H9 (cell line): ENCODE measurements at regions not wholly inside any gene's neighbourhood (a gene's known extent, or its start where the extent isn't known, plus 50 kb on each side); places are given as distances from the start of the nearest gene placed in this dataset.

Source experiments
- DNase-seq: peaks from one replicate; pipeline ENCODE4 v3.0.0-alpha.2; 2017
- H2AFZ ChIP-seq: one replicate; pipeline ENCODE4 v1.6.1; 2013; ENCODE audit warnings: mild to moderate bottlenecking, low read length, control low read depth, moderate library complexity
- H2AK5ac ChIP-seq: 2 replicates; pipeline ENCODE4 v1.6.1; 2013; ENCODE audit warnings: low read length, control low read depth, mixed read lengths; ENCODE audit not compliant: insufficient read length
- H2BK120ac ChIP-seq: one replicate; pipeline ENCODE4 v1.6.1; 2013; ENCODE audit warnings: low read depth, mild to moderate bottlenecking, low read length, control low read depth, inconsistent platforms; ENCODE audit not compliant: poor library complexity, severe bottlenecking
- H2BK12ac ChIP-seq: 2 replicates; pipeline ENCODE4 v1.6.1; 2013; ENCODE audit warnings: low read length, control low read depth, mixed read lengths, low read depth; ENCODE audit not compliant: insufficient read length
- H2BK15ac ChIP-seq: 2 replicates; pipeline ENCODE4 v1.6.1; 2013; ENCODE audit warnings: low read depth, low read length, control low read depth
- H2BK20ac ChIP-seq: one replicate; pipeline ENCODE4 v1.6.1; 2013; ENCODE audit warnings: low read depth, mild to moderate bottlenecking, low read length, control low read depth, inconsistent platforms; ENCODE audit not compliant: poor library complexity, severe bottlenecking
- H2BK5ac ChIP-seq: 2 replicates; pipeline ENCODE4 v1.6.1; 2013; ENCODE audit warnings: low read length, control low read depth, mixed read lengths; ENCODE audit not compliant: insufficient read length
- H3K14ac ChIP-seq: 2 replicates; pipeline ENCODE4 v1.6.1; 2013; ENCODE audit warnings: low read length, control low read depth; ENCODE audit not compliant: insufficient read depth
- H3K18ac ChIP-seq: 2 replicates; pipeline ENCODE4 v1.6.1; 2013; ENCODE audit warnings: low read depth, mild to moderate bottlenecking, mixed read lengths, low read length, control low read depth; ENCODE audit not compliant: insufficient read length
- H3K23ac ChIP-seq: 2 replicates; pipeline ENCODE4 v1.6.1; 2013; ENCODE audit warnings: low read length, control low read depth, mixed read lengths, low read depth; ENCODE audit not compliant: insufficient read length
- H3K23me2 ChIP-seq: 2 replicates; pipeline ENCODE4 v1.6.1; 2013; ENCODE audit warnings: low read depth, mild to moderate bottlenecking, mixed read lengths, low read length, control low read depth; ENCODE audit not compliant: insufficient read length, poor library complexity, severe bottlenecking
- H3K27ac ChIP-seq: 2 replicates; pipeline ENCODE4 v1.5.1; 2013; ENCODE audit warnings: low read length, control low read depth, mixed read lengths, low read depth; ENCODE audit not compliant: insufficient read length
- H3K27me3 ChIP-seq: 2 replicates; pipeline ENCODE4 v1.6.1; 2013; ENCODE audit warnings: low read length, control low read depth, inconsistent platforms; ENCODE audit not compliant: insufficient read depth
- H3K4ac ChIP-seq: 2 replicates; pipeline ENCODE4 v1.6.1; 2013; ENCODE audit warnings: low read depth, mild to moderate bottlenecking, control low read depth, inconsistent platforms, low read length, moderate library complexity
- H3K4me1 ChIP-seq: 2 replicates; pipeline ENCODE4 v1.6.1; 2013; ENCODE audit warnings: low read length, control low read depth, inconsistent platforms; ENCODE audit not compliant: insufficient read depth
- H3K4me2 ChIP-seq: 2 replicates; pipeline ENCODE4 v1.6.1; 2013; ENCODE audit warnings: low read length, control low read depth, mixed read lengths; ENCODE audit not compliant: insufficient read length, insufficient read depth
- H3K56ac ChIP-seq: 2 replicates; pipeline ENCODE4 v1.6.1; 2013; ENCODE audit warnings: low read depth, mild to moderate bottlenecking, mixed read lengths, low read length, control low read depth; ENCODE audit not compliant: insufficient read length
- H3K79me1 ChIP-seq: 2 replicates; pipeline ENCODE4 v1.6.1; 2013; ENCODE audit warnings: low read depth, mild to moderate bottlenecking, moderate library complexity, low read length, control low read depth, inconsistent platforms; ENCODE audit not compliant: insufficient read depth, poor library complexity, severe bottlenecking
- H3K79me2 ChIP-seq: 2 replicates; pipeline ENCODE4 v1.6.1; 2013; ENCODE audit warnings: low read length, control low read depth, inconsistent platforms; ENCODE audit not compliant: insufficient read depth
- H3K9ac ChIP-seq: 2 replicates; pipeline ENCODE4 v1.6.1; 2013; ENCODE audit warnings: low read length, control low read depth, mixed read lengths; ENCODE audit not compliant: insufficient read length; ENCODE audit errors: extremely low read depth
- H3K9me3 ChIP-seq: one replicate; pipeline ENCODE4 v1.6.1; 2013; ENCODE audit warnings: low read depth, low read length, inconsistent platforms; ENCODE audit not compliant: control insufficient read depth
- H3T11ph ChIP-seq: one replicate; pipeline ENCODE4 v1.6.1; 2013; ENCODE audit warnings: mild to moderate bottlenecking, low read length, control low read depth, inconsistent platforms
- H4K20me1 ChIP-seq: one replicate; pipeline ENCODE4 v1.6.1; 2013; ENCODE audit not compliant: control insufficient read depth, insufficient read length, insufficient read depth
- H4K5ac ChIP-seq: 2 replicates; pipeline ENCODE4 v1.6.1; 2013; ENCODE audit warnings: low read depth, mild to moderate bottlenecking, mixed read lengths, low read length, control low read depth; ENCODE audit not compliant: insufficient read length
- H4K8ac ChIP-seq: replicated peaks from 2 replicates; pipeline ENCODE4 v1.6.1; 2013; ENCODE audit warnings: low read length, control low read depth, mixed read lengths, low read depth; ENCODE audit not compliant: insufficient read length
- H4K91ac ChIP-seq: 2 replicates; pipeline ENCODE4 v1.6.1; 2013; ENCODE audit warnings: low read depth, mild to moderate bottlenecking, moderate library complexity, mixed read lengths, low read length, control low read depth; ENCODE audit not compliant: insufficient read length
- H3K27ac Mint-ChIP-seq, 3 experiments: 2 replicates in 2 of 3; 3 replicates in 1 of 3; pipeline ENCODE4 v1.8.0; 2020 to 2021; ENCODE audit warnings: mixed read lengths in 3 of 3, mild to moderate bottlenecking in 1 of 3, moderate library complexity in 1 of 3
- H3K27me3 Mint-ChIP-seq: 2 replicates; pipeline ENCODE4 v1.8.0; 2021; ENCODE audit warnings: low read depth, mild to moderate bottlenecking, moderate library complexity, mixed read lengths
- H3K36me3 Mint-ChIP-seq, 3 experiments: 2 replicates in 2 of 3; 3 replicates in 1 of 3; pipeline ENCODE4 v1.8.0; 2020 to 2021; ENCODE audit warnings: low read depth in 3 of 3, mixed read lengths in 3 of 3; ENCODE audit not compliant: insufficient read depth in 1 of 3
- H3K4me1 Mint-ChIP-seq, 2 experiments: 2 replicates each; pipeline ENCODE4 v1.8.0; 2020; ENCODE audit warnings: mixed read lengths in 2 of 2
- H3K4me3 Mint-ChIP-seq, 2 experiments: 2 replicates in 1 of 2; 3 replicates in 1 of 2; pipeline ENCODE4 v1.8.0; 2020 to 2021; ENCODE audit warnings: mild to moderate bottlenecking in 2 of 2, mixed read lengths in 2 of 2, moderate library complexity in 1 of 2
- H3K9me3 Mint-ChIP-seq, 2 experiments: 2 replicates in 1 of 2; 3 replicates in 1 of 2; pipeline ENCODE4 v1.8.0; 2020; ENCODE audit warnings: mild to moderate bottlenecking in 2 of 2, mixed read lengths in 2 of 2, moderate library complexity in 1 of 2
- WGBS: extraction: QIAGEN DNeasy Blood & Tissue Kit; methylation state at CpG from one replicate; pipeline ENCODE4 v1.1.7; 2013; ENCODE audit warnings: missing lambda C conversion rate, low lambda C conversion rate, mixed read lengths; ENCODE audit not compliant: insufficient read length; ENCODE audit errors: extremely low coverage; 5-methylcytosine and 5-hydroxymethylcytosine counted together
- TF ChIP-seq, protein P1 (sequence below): fragments of 200-600 bp; sonication (generic); conservative IDR thresholded peaks from 3 replicates; pipeline ENCODE4 v1.8.0; 2021; ENCODE audit warnings: antibody characterized with exemption, mild to moderate bottlenecking

DNA sequence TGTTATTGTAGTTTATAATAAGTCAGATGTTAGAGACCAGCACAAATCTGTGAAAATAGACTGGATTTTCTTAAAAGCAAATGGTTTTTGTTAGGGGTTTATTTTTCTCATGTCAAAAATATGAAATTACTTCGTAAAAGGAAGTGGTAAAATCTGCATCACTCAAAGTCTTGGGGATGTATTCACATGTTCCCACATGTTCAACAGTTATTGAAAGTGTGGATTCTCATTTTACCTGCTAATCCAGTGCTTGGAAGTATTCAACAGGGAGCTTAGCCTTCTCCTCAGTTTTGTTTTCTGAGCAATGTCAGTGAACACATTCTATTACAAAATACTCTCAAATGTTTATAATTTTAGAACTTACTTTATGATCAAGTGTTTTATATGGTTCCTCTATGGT is 352.0 kb downstream of the SOX2 start:
- H3K27me3 Mint-ChIP-seq, result no peaks in the 10 kb centered on the region

More for the DNA sequence above, 352.0 kb downstream of the SOX2 start:
- no peak overlapping the region for H3K18ac ChIP-seq
- no peaks in the 10 kb centered on the region for H3K4me1 Mint-ChIP-seq
- H3K79me2 ChIP-seq, result no peaks in the 10 kb centered on the region
- H2BK120ac ChIP-seq, result no peak overlapping the region
- H2BK12ac ChIP-seq, result no peak overlapping the region
- H3K79me1 ChIP-seq, result no peaks in the 10 kb centered on the region
- H3K27me3 ChIP-seq, result no peaks in the 10 kb centered on the region
- no peak overlapping the region for H3K4me3 Mint-ChIP-seq
- no peak overlapping the region for H3K27ac Mint-ChIP-seq
- TF ChIP-seq, protein P1, sequence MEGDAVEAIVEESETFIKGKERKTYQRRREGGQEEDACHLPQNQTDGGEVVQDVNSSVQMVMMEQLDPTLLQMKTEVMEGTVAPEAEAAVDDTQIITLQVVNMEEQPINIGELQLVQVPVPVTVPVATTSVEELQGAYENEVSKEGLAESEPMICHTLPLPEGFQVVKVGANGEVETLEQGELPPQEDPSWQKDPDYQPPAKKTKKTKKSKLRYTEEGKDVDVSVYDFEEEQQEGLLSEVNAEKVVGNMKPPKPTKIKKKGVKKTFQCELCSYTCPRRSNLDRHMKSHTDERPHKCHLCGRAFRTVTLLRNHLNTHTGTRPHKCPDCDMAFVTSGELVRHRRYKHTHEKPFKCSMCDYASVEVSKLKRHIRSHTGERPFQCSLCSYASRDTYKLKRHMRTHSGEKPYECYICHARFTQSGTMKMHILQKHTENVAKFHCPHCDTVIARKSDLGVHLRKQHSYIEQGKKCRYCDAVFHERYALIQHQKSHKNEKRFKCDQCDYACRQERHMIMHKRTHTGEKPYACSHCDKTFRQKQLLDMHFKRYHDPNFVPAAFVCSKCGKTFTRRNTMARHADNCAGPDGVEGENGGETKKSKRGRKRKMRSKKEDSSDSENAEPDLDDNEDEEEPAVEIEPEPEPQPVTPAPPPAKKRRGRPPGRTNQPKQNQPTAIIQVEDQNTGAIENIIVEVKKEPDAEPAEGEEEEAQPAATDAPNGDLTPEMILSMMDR, result no peak
- no peaks in the 10 kb centered on the region for H3K9me3 Mint-ChIP-seq
- no peaks in the 10 kb centered on the region for H4K20me1 ChIP-seq
- H2AK5ac ChIP-seq, result no peak overlapping the region
- DNase-seq, result no peak
- H3K4me2 ChIP-seq, result no peak overlapping the region
- H3K23ac ChIP-seq, result no peak overlapping the region
- H4K8ac ChIP-seq, result no peak overlapping the region
- no peak overlapping the region for H2BK15ac ChIP-seq
- no peak overlapping the region for H4K5ac ChIP-seq
- H3K4me1 ChIP-seq, result no peaks in the 10 kb centered on the region
- no peak overlapping the region for H2BK5ac ChIP-seq
- no peak overlapping the region for H2AFZ ChIP-seq
- H4K91ac ChIP-seq, result no peak overlapping the region
- no peaks in the 10 kb centered on the region for H3K23me2 ChIP-seq
- WGBS, result no CpG with 5 or more reads among the region's 1 CpG
- no peak overlapping the region for H3K14ac ChIP-seq
- no peaks in the 10 kb centered on the region for H3K9me3 ChIP-seq
- no peak overlapping the region for H3T11ph ChIP-seq
- no peak overlapping the region for H3K9ac ChIP-seq
- no peak overlapping the region for H3K4ac ChIP-seq
- no peak overlapping the region for H3K56ac ChIP-seq
- H2BK20ac ChIP-seq, result no peak overlapping the region
- H3K27ac ChIP-seq, result no peak overlapping the region
- no peaks in the 10 kb centered on the region for H3K36me3 Mint-ChIP-seq
